Small intestine (tissue), 7 donors: ENCODE measurements at regions not wholly inside any gene's neighbourhood (a gene's known extent, or its start where the extent isn't known, plus 50 kb on each side); places are given as distances from the start of the nearest gene placed in this dataset.

Source experiments
- DNase-seq, 2 donors: peaks; one replicate each; pipeline versions ENCODE4 v3.0.0 to v3.0.0-alpha.2; 2013
- FAIRE-seq: peaks from 2 replicates; lab custom pipeline; 2012; peaks lifted over from hg19 to GRCh38; lab: Jason Lieb, UNC
- H3K27ac ChIP-seq, 3 donors: one replicate each; pipeline ENCODE4 v1.5.1; 2013; ENCODE audit warnings: low read length in 2 of 3, mild to moderate bottlenecking in 2 of 3, control low read depth in 1 of 3, inconsistent platforms in 1 of 3, low read depth in 1 of 3, moderate library complexity in 1 of 3
- H3K27me3 ChIP-seq, 3 donors: one replicate each; pipeline ENCODE4 v1.6.1; 2013; ENCODE audit warnings: low read length in 3 of 3, inconsistent platforms in 1 of 3; ENCODE audit not compliant: control insufficient read depth in 3 of 3, insufficient read depth in 3 of 3
- H3K36me3 ChIP-seq, 3 donors: one replicate each; pipeline ENCODE4 v1.6.1; 2013; ENCODE audit warnings: low read length in 3 of 3, inconsistent platforms in 1 of 3, low read depth in 1 of 3, mild to moderate bottlenecking in 1 of 3, moderate library complexity in 1 of 3; ENCODE audit not compliant: control insufficient read depth in 3 of 3, insufficient read depth in 2 of 3
- H3K4me1 ChIP-seq, 3 donors: one replicate each; pipeline ENCODE4 v1.6.1; 2013; ENCODE audit warnings: low read length in 2 of 3, inconsistent platforms in 1 of 3, low read depth in 1 of 3, mild to moderate bottlenecking in 1 of 3, moderate library complexity in 1 of 3; ENCODE audit not compliant: control insufficient read depth in 3 of 3, insufficient read depth in 2 of 3
- H3K4me3 ChIP-seq, 3 donors: one replicate each; pipeline ENCODE4 v1.5.1; 2013; ENCODE audit warnings: low read length in 3 of 3, control low read depth in 1 of 3, inconsistent platforms in 1 of 3, low read depth in 1 of 3, mild to moderate bottlenecking in 1 of 3, moderate library complexity in 1 of 3
- H3K9me3 ChIP-seq, 2 donors: one replicate each; pipeline ENCODE4 v1.6.1; 2013; ENCODE audit warnings: low read depth in 1 of 2, low read length in 1 of 2; ENCODE audit not compliant: control insufficient read depth in 2 of 2, insufficient read depth in 1 of 2
- WGBS, 3 donors: extraction: QIAGEN DNeasy Blood & Tissue Kit; methylation state at CpG; one replicate each; pipeline ENCODE4 v1.1.7; 2013; 5-methylcytosine and 5-hydroxymethylcytosine counted together
- donor health status: healthy with polysubstance abuse.
- donor health status: control.
- donor health status: control.
- donor health status: Bipolar disorder and iron deficiency.
- donor health status: healthy.

DNA sequence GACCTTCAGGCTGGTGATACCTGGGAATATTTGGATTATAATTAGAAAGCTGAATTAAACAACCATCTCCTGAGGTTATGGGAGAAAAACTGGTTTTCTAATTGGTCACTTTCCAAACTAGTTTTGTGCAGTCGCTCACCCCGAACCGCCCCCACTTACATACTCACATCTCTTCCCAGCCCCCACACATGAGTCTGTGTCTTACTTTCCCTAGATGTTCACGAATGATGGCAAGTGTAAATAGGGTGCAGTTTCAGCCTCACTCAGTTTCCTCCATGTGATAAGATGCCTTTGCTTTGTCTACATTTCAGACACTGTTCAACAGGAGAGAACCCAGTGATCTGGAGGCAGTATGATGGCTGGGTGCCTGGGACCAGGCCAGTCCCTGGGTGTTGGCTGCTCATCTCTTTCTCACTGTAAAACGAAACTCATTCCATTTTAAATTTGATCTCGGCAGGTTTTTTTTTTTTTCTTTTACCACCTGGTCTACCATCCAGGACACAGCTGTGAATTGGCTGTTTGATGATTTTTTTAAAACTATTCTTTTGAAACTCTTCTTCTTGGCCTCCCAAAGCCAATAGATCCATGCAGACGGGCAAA is 164.3 kb upstream of the RAB4A start:
- H3K27ac ChIP-seq = no peak overlapping the region
- H3K36me3 ChIP-seq = no peaks in the 10 kb centered on the region
- H3K9me3 ChIP-seq = peaks cover 0 to 5% of the 10 kb centered on the region in 2 donors
- no peak overlapping the region for H3K4me3 ChIP-seq
- DNase-seq (no peak), FAIRE-seq (no peak)
- no peaks in the 10 kb centered on the region for H3K27me3 ChIP-seq
- peaks cover 0 to 14% (median 0%) of the 10 kb centered on the region in 3 donors for H3K4me1 ChIP-seq
- 68 to 82% (median 74%) methylated on average over 7 of the region's 7 CpGs for WGBS, 3 donors

GRCh38 chr1:229107304-229107815 is 163.6 kb upstream of the RAB4A start:
- no peak overlapping the region for H3K4me3 ChIP-seq
- no peak for FAIRE-seq
- DNase-seq = no peak
- no peaks in the 10 kb centered on the region for H3K36me3 ChIP-seq
- H3K27ac ChIP-seq = no peak overlapping the region
- WGBS, 3 donors = 89 to 92% (median 90%) methylated on average over 6 of the region's 6 CpGs
- peaks cover 0 to 5% of the 10 kb centered on the region in 2 donors for H3K9me3 ChIP-seq
- H3K27me3 ChIP-seq = no peaks in the 10 kb centered on the region
- H3K4me1 ChIP-seq = peaks cover 0 to 14% (median 0%) of the 10 kb centered on the region in 3 donors

GRCh38 chr1:229107972-229108371 is 162.9 kb upstream of the RAB4A start:
- Histone ChIP-seq H3K27me3 (no peaks in the 10 kb centered on the region), H3K36me3 (no peaks in the 10 kb centered on the region), H3K4me1 (peaks cover 0 to 14% (median 0%) of the 10 kb centered on the region in 3 donors), H3K27ac (no peak overlapping the region), H3K9me3 (peaks cover 0 to 5% of the 10 kb centered on the region in 2 donors), H3K4me3 (no peak overlapping the region)
- FAIRE-seq = no peak
- WGBS, 3 donors = 80 to 92% (median 83%) methylated on average over 2 of the region's 2 CpGs
- DNase-seq = no peak

GRCh38 chr1:229108598-229109201 is 162.2 kb upstream of the RAB4A start:
- DNase-seq (peak; percentile 63 to 71), FAIRE-seq (no peak)
- Histone ChIP-seq H3K4me3 (no peak overlapping the region), H3K36me3 (no peaks in the 10 kb centered on the region), H3K4me1 (peaks cover 0 to 14% (median 0%) of the 10 kb centered on the region in 3 donors), H3K9me3 (peaks cover 0 to 5% of the 10 kb centered on the region in 2 donors), H3K27me3 (no peaks in the 10 kb centered on the region), H3K27ac (peak overlapping the region in 1 of 3 donors; percentile 21)
- 26 to 65% (median 32%) methylated on average over 10 of the region's 10 CpGs for WGBS, 3 donors

DNA sequence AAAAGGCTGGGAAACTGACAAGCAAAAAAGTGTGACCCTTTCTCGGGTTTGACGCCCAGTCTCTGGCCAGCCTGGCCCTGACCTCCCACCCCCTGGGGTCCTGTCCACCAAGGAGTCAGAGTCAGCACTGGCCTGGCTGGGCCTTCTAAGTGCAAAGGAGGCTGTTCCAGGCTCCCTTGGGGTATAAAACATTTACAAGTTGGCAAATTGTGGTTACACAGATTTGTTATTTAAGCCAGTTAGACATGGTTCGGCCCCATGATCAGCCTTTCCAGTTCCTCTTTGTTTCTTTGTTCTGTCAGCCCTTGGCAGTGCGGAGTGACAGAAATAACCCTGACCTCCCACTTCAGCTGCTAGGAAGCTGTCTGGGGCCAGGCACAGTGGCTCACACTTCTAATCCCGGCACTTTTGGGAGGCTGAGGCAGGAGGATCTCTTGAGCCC is 161.6 kb upstream of the RAB4A start:
- DNase-seq (no peak), FAIRE-seq (no peak)
- peak overlapping the region in 1 of 3 donors; percentile 21 for H3K27ac ChIP-seq
- no peak overlapping the region for H3K4me3 ChIP-seq
- 75 to 78% (median 77%) methylated on average over 5 of the region's 5 CpGs for WGBS, 3 donors
- H3K9me3 ChIP-seq = peaks cover 0 to 3% of the 10 kb centered on the region in 2 donors
- peaks cover 0 to 19% (median 0%) of the 10 kb centered on the region in 3 donors for H3K4me1 ChIP-seq
- no peaks in the 10 kb centered on the region for H3K27me3 ChIP-seq
- no peaks in the 10 kb centered on the region for H3K36me3 ChIP-seq

DNA sequence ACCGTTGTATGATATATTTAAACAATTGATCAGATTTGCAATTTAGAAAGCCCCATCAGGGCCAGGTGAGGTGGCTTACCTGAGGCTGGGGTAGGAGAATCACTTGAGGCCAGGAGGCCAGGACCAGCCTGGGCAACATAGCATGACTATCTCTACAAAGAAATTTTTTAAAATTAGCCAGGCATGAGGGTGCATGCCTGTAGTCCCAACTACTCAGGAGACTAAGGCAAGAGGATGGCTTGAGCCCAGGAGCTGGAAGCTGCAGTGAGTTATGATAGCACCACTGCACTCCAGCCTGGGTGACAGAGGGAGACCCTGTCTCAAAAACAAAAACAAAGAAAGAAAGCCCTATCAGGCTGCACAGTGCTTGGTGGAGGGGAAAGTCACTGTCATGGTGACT is 159.9 kb upstream of the RAB4A start:
- 90 to 100% (median 91%) methylated on average over 1 of the region's 1 CpG for WGBS, 3 donors
- DNase-seq (no peak), FAIRE-seq (no peak)
- H3K4me1 ChIP-seq = peaks cover 0 to 33% (median 0%) of the 10 kb centered on the region in 3 donors
- no peaks in the 10 kb centered on the region for H3K27me3 ChIP-seq
- H3K4me3 ChIP-seq = no peak overlapping the region
- H3K36me3 ChIP-seq = no peaks in the 10 kb centered on the region
- H3K9me3 ChIP-seq = no peaks in the 10 kb centered on the region
- no peak overlapping the region for H3K27ac ChIP-seq

DNA sequence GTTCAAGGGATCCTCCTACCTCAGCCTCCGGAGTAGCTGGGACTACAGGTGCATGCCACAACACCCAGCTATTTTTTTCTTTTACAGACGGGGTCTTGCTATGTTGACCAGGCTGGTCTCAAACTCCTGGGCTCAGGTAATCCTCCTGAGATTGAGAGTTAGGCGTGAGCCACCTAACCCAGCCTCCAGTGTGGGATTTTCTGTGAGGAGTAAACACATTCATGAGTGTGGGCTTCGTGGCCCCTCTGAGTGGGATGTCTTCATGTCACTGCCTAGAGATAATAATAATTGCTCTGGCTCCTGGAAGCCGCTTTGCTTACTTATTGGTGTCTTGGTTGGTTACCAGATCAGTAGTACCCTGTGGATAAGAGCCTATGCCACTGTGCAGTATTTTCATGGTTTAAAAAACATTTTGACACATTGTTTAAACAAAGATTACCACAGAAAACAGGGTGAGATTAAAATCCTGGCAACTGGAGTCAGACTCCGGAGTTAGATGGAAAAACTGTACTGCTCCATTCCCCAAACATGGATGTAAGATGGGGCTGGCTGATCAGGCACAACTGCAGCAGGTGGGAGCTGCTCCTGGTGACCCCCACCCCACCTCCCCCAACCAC is 159.1 kb upstream of the RAB4A start:
- WGBS, 3 donors = 76 to 87% (median 84%) methylated on average over 6 of the region's 6 CpGs
- H3K27me3 ChIP-seq = no peaks in the 10 kb centered on the region
- peaks cover 0 to 33% (median 0%) of the 10 kb centered on the region in 3 donors for H3K4me1 ChIP-seq
- H3K36me3 ChIP-seq = no peaks in the 10 kb centered on the region
- no peak overlapping the region for H3K4me3 ChIP-seq
- FAIRE-seq (no peak), DNase-seq (no peak)
- H3K27ac ChIP-seq = no peak overlapping the region
- no peaks in the 10 kb centered on the region for H3K9me3 ChIP-seq

DNA sequence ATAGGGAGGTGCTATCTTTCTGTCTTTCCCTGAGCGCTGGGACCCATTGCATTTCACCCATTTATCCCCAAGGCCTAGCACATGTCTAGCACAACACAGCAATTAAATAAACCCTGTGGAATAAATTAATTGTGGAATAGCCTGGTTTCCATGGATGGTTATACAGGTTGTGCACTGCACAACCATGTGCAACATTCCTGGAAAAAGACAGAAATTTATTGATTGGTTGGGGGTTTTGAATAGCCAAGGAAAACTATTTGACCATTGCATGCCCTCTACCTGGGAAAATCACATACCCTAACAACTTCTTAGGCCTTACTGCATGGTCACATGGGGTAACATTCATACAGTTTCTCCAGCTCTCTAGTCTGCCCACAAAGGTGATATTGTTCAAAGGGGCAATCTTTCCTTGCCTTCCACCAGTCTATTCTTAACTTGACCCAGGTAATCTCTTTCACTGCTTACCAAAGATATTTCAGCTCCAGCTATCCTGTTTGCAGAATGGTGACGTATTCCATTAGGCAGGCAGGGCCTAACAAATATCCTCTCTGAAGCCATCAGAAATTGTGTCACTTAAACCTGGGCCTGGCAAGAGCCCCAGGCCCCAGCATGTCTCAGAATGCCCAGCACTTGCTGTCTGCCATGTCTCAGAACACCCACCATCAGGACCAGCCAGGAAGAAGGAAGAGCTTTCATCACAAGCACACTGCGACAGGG is 157.9 kb upstream of the RAB4A start:
- no peaks in the 10 kb centered on the region for H3K9me3 ChIP-seq
- 95 to 97% (median 95%) methylated on average over 3 of the region's 3 CpGs for WGBS, 3 donors
- peaks cover 0 to 37% (median 0%) of the 10 kb centered on the region in 3 donors for H3K4me1 ChIP-seq
- no peaks in the 10 kb centered on the region for H3K27me3 ChIP-seq
- FAIRE-seq (no peak), DNase-seq (no peak)
- H3K36me3 ChIP-seq = no peaks in the 10 kb centered on the region
- H3K4me3 ChIP-seq = no peak overlapping the region
- no peak overlapping the region for H3K27ac ChIP-seq
